Epithelial cell of proximal tubule (primary cell): ENCODE measurements at regions not wholly inside any gene's neighbourhood (a gene's known extent, or its start where the extent isn't known, plus 50 kb on each side); places are given as distances from the start of the nearest gene placed in this dataset.

Source experiments
- DNase-seq: peaks from one replicate; pipeline ENCODE4 v3.0.0-alpha.2; 2011; ENCODE audit warnings: low read depth
- H3K4me3 ChIP-seq: 2 replicates; pipeline ENCODE4 v1.5.1; 2011; ENCODE audit warnings: low read depth, mild to moderate bottlenecking, low read length
- TF ChIP-seq, protein P1 (sequence below): conservative IDR thresholded peaks from 2 replicates; pipeline ENCODE4 v1.5.1; 2012; ENCODE audit warnings: low read depth, mild to moderate bottlenecking, low read length

GRCh38 chr7:46177821-46178220 lies 256.7 kb upstream of the IGFBP3 start:
- H3K4me3 ChIP-seq, result no peak overlapping the region
- TF ChIP-seq, protein P1, sequence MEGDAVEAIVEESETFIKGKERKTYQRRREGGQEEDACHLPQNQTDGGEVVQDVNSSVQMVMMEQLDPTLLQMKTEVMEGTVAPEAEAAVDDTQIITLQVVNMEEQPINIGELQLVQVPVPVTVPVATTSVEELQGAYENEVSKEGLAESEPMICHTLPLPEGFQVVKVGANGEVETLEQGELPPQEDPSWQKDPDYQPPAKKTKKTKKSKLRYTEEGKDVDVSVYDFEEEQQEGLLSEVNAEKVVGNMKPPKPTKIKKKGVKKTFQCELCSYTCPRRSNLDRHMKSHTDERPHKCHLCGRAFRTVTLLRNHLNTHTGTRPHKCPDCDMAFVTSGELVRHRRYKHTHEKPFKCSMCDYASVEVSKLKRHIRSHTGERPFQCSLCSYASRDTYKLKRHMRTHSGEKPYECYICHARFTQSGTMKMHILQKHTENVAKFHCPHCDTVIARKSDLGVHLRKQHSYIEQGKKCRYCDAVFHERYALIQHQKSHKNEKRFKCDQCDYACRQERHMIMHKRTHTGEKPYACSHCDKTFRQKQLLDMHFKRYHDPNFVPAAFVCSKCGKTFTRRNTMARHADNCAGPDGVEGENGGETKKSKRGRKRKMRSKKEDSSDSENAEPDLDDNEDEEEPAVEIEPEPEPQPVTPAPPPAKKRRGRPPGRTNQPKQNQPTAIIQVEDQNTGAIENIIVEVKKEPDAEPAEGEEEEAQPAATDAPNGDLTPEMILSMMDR, result no peak
- DNase-seq, result no peak

DNA sequence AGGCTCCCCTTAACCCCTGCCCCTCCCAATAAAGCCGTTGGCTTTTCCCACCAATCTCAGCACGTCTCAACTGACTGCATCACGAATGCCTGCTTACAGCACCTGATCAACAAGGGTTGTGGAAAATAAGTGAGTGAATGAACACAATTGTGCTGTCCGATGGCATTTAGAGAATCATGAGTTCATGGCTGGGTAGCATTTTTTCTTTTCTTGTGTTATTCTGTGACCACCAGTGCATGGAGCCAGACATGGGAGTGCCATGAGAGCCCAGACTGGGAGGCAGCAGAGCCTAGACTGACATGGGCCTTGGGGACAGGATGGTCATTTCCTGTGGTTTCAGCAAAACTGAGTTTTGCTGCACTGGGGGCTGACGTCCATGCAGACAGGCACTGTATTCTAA lies 254.1 kb upstream of the IGFBP3 start:
- TF ChIP-seq, protein P1, result no peak
- DNase-seq, result no peak
- H3K4me3 ChIP-seq, result no peak overlapping the region

GRCh38 chr7:46174196-46174580 lies 253.1 kb upstream of the IGFBP3 start:
- TF ChIP-seq, protein P1, result no peak
- H3K4me3 ChIP-seq, result no peak overlapping the region
- DNase-seq, result no peak

- no peak for DNase-seq
- H3K4me3 ChIP-seq, result no peak overlapping the region
- TF ChIP-seq, protein P1, result no peak
Observed at GRCh38 chr7:46173476-46174195, 252.6 kb upstream of the IGFBP3 start.

DNA sequence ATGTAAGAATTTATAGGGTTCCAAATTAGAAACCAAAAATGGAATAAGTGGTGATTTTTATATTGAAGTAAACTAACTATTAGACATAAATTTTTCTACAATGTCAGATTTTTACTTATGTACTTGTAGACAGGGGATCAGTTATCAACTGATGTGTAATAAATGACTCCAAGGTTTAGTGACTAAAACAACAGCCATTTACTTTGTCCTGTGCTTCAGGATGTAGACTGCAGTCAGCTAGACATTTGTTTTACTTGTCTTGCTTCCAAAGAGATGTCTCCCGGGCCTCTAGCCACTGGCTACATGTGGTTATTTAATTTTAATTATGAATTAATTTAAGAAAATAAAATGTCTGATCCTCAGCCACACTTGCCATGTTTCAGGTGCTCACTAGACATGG lies 249.7 kb upstream of the IGFBP3 start:
- TF ChIP-seq, protein P1, result no peak
- no peak for DNase-seq
- H3K4me3 ChIP-seq, result no peak overlapping the region

DNA sequence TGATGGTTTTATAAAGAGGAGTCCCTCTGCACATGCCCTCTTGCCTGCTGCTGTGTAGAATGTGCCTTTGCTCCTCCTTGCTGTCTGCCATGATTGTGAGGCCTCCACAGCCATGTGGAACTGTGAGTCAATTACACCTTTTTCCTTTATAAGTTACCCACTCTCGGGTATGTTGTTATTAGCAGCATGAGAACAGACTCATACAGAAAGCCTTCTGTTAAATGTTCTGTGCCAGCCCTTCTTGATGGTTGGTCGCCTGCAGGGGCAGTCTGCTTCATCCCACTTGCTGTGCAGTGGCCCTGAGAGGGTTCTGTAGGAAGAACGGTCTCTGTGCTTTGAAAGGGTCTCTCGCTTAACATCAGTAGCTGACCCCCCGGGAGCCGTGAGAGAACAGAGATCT lies 248.9 kb upstream of the IGFBP3 start:
- no peak overlapping the region for H3K4me3 ChIP-seq
- TF ChIP-seq, protein P1, result no peak
- DNase-seq, result no peak

- DNase-seq, result no peak
- no peak overlapping the region for H3K4me3 ChIP-seq
- TF ChIP-seq, protein P1, result no peak
Observed at GRCh38 chr7:46169384-46169755, 248.3 kb upstream of the IGFBP3 start.
